IgD-negative memory B cell (primary cell): ENCODE measurements at regions not wholly inside any gene's neighbourhood (a gene's known extent, or its start where the extent isn't known, plus 50 kb on each side); places are given as distances from the start of the nearest gene placed in this dataset.

Experiments
- H3K27ac Mint-ChIP-seq, 3 donors: one replicate each; pipeline ENCODE4 v1.8.0; 2020 to 2022; ENCODE audit warnings: mild to moderate bottlenecking in 3 of 3, mixed read lengths in 3 of 3, moderate library complexity in 1 of 3
- H3K27me3 Mint-ChIP-seq: one replicate; pipeline ENCODE4 v1.8.0; 2021; ENCODE audit warnings: mixed read lengths
- H3K36me3 Mint-ChIP-seq: one replicate; pipeline ENCODE4 v1.8.0; 2020; ENCODE audit warnings: mild to moderate bottlenecking, mixed read lengths
- H3K4me1 Mint-ChIP-seq, 3 donors: one replicate each; pipeline ENCODE4 v1.8.0; 2020 to 2022; ENCODE audit warnings: mixed read lengths in 3 of 3, mild to moderate bottlenecking in 1 of 3
- H3K4me3 Mint-ChIP-seq, 4 donors: one replicate each; pipeline ENCODE4 v1.8.0; 2020 to 2022; ENCODE audit warnings: mild to moderate bottlenecking in 4 of 4, mixed read lengths in 4 of 4, moderate library complexity in 3 of 4
- H3K9me3 Mint-ChIP-seq, 3 donors: one replicate each; pipeline ENCODE4 v1.8.0; 2020 to 2021; ENCODE audit warnings: mixed read lengths in 3 of 3, mild to moderate bottlenecking in 1 of 3

GRCh38 chr12:66733321-66733720 lies 54.4 kb upstream of the GRIP1 start:
- Mint-ChIP-seq H3K4me3 (no peak overlapping the region), H3K36me3 (peaks cover 2% of the 10 kb centered on the region), H3K27ac (no peak overlapping the region), H3K4me1 (no peaks in the 10 kb centered on the region), H3K9me3 (peaks cover 0 to 3% (median 0%) of the 10 kb centered on the region in 3 donors), H3K27me3 (peaks cover 3% of the 10 kb centered on the region)

- Mint-ChIP-seq H3K36me3 (peaks cover 2% of the 10 kb centered on the region), H3K9me3 (peaks cover 0 to 3% (median 0%) of the 10 kb centered on the region in 3 donors), H3K4me1 (no peaks in the 10 kb centered on the region), H3K4me3 (no peak overlapping the region), H3K27me3 (peaks cover 3% of the 10 kb centered on the region), H3K27ac (no peak overlapping the region)
Observed at GRCh38 chr12:66733839-66734238, 55.0 kb upstream of the GRIP1 start.

- no peak overlapping the region for H3K27ac Mint-ChIP-seq
- no peaks in the 10 kb centered on the region for H3K4me1 Mint-ChIP-seq
- peaks cover 5% of the 10 kb centered on the region for H3K27me3 Mint-ChIP-seq
- peaks cover 0 to 3% (median 0%) of the 10 kb centered on the region in 3 donors for H3K9me3 Mint-ChIP-seq
- H3K36me3 Mint-ChIP-seq: peaks cover 2% of the 10 kb centered on the region
- no peak overlapping the region for H3K4me3 Mint-ChIP-seq
Observed at GRCh38 chr12:66735275-66735674, 56.4 kb upstream of the GRIP1 start.

- Mint-ChIP-seq H3K27ac (no peak overlapping the region), H3K4me1 (no peaks in the 10 kb centered on the region), H3K9me3 (peaks cover 0 to 3% (median 0%) of the 10 kb centered on the region in 3 donors), H3K36me3 (peaks cover 2% of the 10 kb centered on the region), H3K4me3 (no peak overlapping the region), H3K27me3 (peaks cover 5% of the 10 kb centered on the region)
Observed at GRCh38 chr12:66736931-66737330, 58.1 kb upstream of the GRIP1 start.

- peaks cover 0 to 3% (median 3%) of the 10 kb centered on the region in 3 donors for H3K9me3 Mint-ChIP-seq
- peaks cover 6% of the 10 kb centered on the region for H3K27me3 Mint-ChIP-seq
- H3K4me1 Mint-ChIP-seq: peaks cover 4 to 10% (median 7%) of the 10 kb centered on the region in 3 donors
- no peak overlapping the region for H3K27ac Mint-ChIP-seq
- H3K4me3 Mint-ChIP-seq: no peak overlapping the region
- H3K36me3 Mint-ChIP-seq: peaks cover 2% of the 10 kb centered on the region
Observed at GRCh38 chr12:66739266-66739665, 60.4 kb upstream of the GRIP1 start.

- peaks cover 0 to 3% (median 3%) of the 10 kb centered on the region in 3 donors for H3K9me3 Mint-ChIP-seq
- no peak overlapping the region for H3K4me3 Mint-ChIP-seq
- H3K4me1 Mint-ChIP-seq: peaks cover 4 to 10% (median 7%) of the 10 kb centered on the region in 3 donors
- peaks cover 8% of the 10 kb centered on the region for H3K27me3 Mint-ChIP-seq
- H3K27ac Mint-ChIP-seq: no peak overlapping the region
- H3K36me3 Mint-ChIP-seq: peaks cover 2% of the 10 kb centered on the region
Observed at GRCh38 chr12:66739940-66740651, 61.2 kb upstream of the GRIP1 start.

- peaks cover 0 to 3% (median 3%) of the 10 kb centered on the region in 3 donors for H3K9me3 Mint-ChIP-seq
- H3K27me3 Mint-ChIP-seq: peaks cover 8% of the 10 kb centered on the region
- peaks cover 4 to 10% (median 7%) of the 10 kb centered on the region in 3 donors for H3K4me1 Mint-ChIP-seq
- H3K4me3 Mint-ChIP-seq: no peak overlapping the region
- no peaks in the 10 kb centered on the region for H3K36me3 Mint-ChIP-seq
- H3K27ac Mint-ChIP-seq: no peak overlapping the region
Observed at GRCh38 chr12:66740732-66741131, 61.9 kb upstream of the GRIP1 start.

- no peak overlapping the region for H3K27ac Mint-ChIP-seq
- peaks cover 8% of the 10 kb centered on the region for H3K27me3 Mint-ChIP-seq
- H3K9me3 Mint-ChIP-seq: peaks cover 0 to 3% (median 3%) of the 10 kb centered on the region in 3 donors
- H3K4me1 Mint-ChIP-seq: peaks cover 4 to 10% (median 7%) of the 10 kb centered on the region in 3 donors
- H3K4me3 Mint-ChIP-seq: no peak overlapping the region
- H3K36me3 Mint-ChIP-seq: no peaks in the 10 kb centered on the region
Observed at GRCh38 chr12:66741919-66742318, 63.0 kb upstream of the GRIP1 start.

GRCh38 chr12:66742508-66743367 lies 63.9 kb upstream of the GRIP1 start:
- H3K4me1 Mint-ChIP-seq: peaks cover 4 to 10% (median 7%) of the 10 kb centered on the region in 3 donors
- H3K4me3 Mint-ChIP-seq: peak overlapping the region in 2 of 4 donors; percentile 18 to 55
- H3K36me3 Mint-ChIP-seq: no peaks in the 10 kb centered on the region

GRCh38 chr12:66744461-66744860 lies 65.6 kb upstream of the GRIP1 start:
- no peak overlapping the region for H3K4me3 Mint-ChIP-seq
- peaks cover 0 to 3% (median 0%) of the 10 kb centered on the region in 3 donors for H3K9me3 Mint-ChIP-seq
- no peaks in the 10 kb centered on the region for H3K36me3 Mint-ChIP-seq
- peaks cover 4 to 10% (median 7%) of the 10 kb centered on the region in 3 donors for H3K4me1 Mint-ChIP-seq
- H3K27me3 Mint-ChIP-seq: peaks cover 8% of the 10 kb centered on the region
- no peak overlapping the region for H3K27ac Mint-ChIP-seq

More at GRCh38 chr12:66742508-66743367, 63.9 kb upstream of the GRIP1 start:
- Mint-ChIP-seq H3K27me3 (peaks cover 6% of the 10 kb centered on the region), H3K9me3 (peaks cover 0 to 3% (median 1%) of the 10 kb centered on the region in 3 donors), H3K27ac (peak overlapping the region in 2 of 3 donors; percentile 12 to 74)

GRCh38 chr12:66744956-66745383 lies 66.1 kb upstream of the GRIP1 start:
- H3K4me3 Mint-ChIP-seq: no peak overlapping the region
- no peaks in the 10 kb centered on the region for H3K36me3 Mint-ChIP-seq
- peaks cover 8% of the 10 kb centered on the region for H3K27me3 Mint-ChIP-seq
- no peak overlapping the region for H3K27ac Mint-ChIP-seq
- peaks cover 4 to 10% (median 7%) of the 10 kb centered on the region in 3 donors for H3K4me1 Mint-ChIP-seq
- peaks cover 0 to 3% (median 0%) of the 10 kb centered on the region in 3 donors for H3K9me3 Mint-ChIP-seq

- H3K4me3 Mint-ChIP-seq: no peak overlapping the region
- H3K9me3 Mint-ChIP-seq: peaks cover 0 to 3% (median 0%) of the 10 kb centered on the region in 3 donors
- H3K36me3 Mint-ChIP-seq: no peaks in the 10 kb centered on the region
- no peak overlapping the region for H3K27ac Mint-ChIP-seq
- peaks cover 4 to 10% (median 7%) of the 10 kb centered on the region in 3 donors for H3K4me1 Mint-ChIP-seq
- peaks cover 13% of the 10 kb centered on the region for H3K27me3 Mint-ChIP-seq
Observed at GRCh38 chr12:66746489-66747201, 67.8 kb upstream of the GRIP1 start.

- Mint-ChIP-seq H3K9me3 (no peaks in the 10 kb centered on the region), H3K4me1 (no peaks in the 10 kb centered on the region), H3K27ac (no peak overlapping the region), H3K36me3 (no peaks in the 10 kb centered on the region), H3K27me3 (peaks cover 9% of the 10 kb centered on the region), H3K4me3 (no peak overlapping the region)
Observed at GRCh38 chr12:66751432-66752113, 72.7 kb upstream of the GRIP1 start.

GRCh38 chr12:66753810-66754209 lies 74.9 kb upstream of the GRIP1 start:
- no peak overlapping the region for H3K27ac Mint-ChIP-seq
- H3K27me3 Mint-ChIP-seq: peaks cover 9% of the 10 kb centered on the region
- no peaks in the 10 kb centered on the region for H3K9me3 Mint-ChIP-seq
- no peaks in the 10 kb centered on the region for H3K4me1 Mint-ChIP-seq
- no peaks in the 10 kb centered on the region for H3K36me3 Mint-ChIP-seq
- H3K4me3 Mint-ChIP-seq: no peak overlapping the region
